LNCaP clone FGC (cell line): ENCODE measurements at regions not wholly inside any gene's neighbourhood (a gene's known extent, or its start where the extent isn't known, plus 50 kb on each side); places are given as distances from the start of the nearest gene placed in this dataset.

Experiments
- DNase-seq: peaks from one replicate; pipeline ENCODE4 v3.0.0-alpha.2; 2011; ENCODE audit warnings: low read depth
- H3K4me3 ChIP-seq: 2 replicates; pipeline ENCODE4 v1.5.1; 2011; ENCODE audit warnings: mild to moderate bottlenecking, low read depth, low read length, control low read depth
- CTCF ChIP-seq: IDR thresholded peaks from 2 replicates; pipeline ENCODE4 v1.5.1; 2012; ENCODE audit warnings: mild to moderate bottlenecking; ENCODE audit not compliant: control insufficient read depth, insufficient read depth; ENCODE audit errors: extremely low read depth

- no peak for TF ChIP-seq CTCF
- DNase-seq: no peak
- no peak overlapping the region for H3K4me3 ChIP-seq
Measured at GRCh38 chr7:131008840-131009711, 275.1 kb upstream of the KLF14 start.

DNA sequence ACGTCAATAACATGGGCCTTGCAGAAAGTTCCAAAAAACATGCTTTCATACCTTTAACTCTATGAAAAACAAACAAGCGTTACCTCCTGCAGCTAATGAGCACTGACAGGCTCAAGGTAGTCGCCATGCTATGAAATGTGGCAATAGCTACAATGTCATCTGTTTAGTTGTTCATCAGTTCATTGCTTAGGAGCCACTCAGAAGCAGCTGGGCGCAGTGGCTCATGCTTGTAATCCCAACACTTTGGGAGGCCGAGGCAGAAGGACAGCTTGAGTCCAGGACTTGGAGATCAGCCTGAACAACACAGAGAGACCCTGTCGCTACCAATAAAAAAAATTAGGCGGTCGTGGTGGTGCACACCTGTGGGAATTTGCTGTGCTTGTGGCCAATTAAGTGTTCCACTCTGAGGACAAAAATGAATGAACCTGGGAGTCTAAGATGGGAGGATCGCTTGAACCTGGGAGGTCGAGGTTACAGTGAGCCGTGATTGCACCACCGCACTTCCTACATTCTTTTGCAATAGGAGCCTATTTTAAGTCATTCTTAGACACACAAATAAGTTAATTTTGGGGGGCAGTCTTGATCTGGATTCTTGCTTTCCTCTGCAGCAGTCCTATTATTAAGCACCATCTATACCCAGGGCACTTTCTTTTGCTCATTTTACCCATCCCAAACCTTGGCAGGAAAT, 276.2 kb upstream of the KLF14 start:
- no peak overlapping the region for H3K4me3 ChIP-seq
- DNase-seq: no peak
- TF ChIP-seq CTCF: no peak

- DNase-seq: no peak
- no peak for TF ChIP-seq CTCF
- no peak overlapping the region for H3K4me3 ChIP-seq
Measured at GRCh38 chr7:131010717-131011431, 276.9 kb upstream of the KLF14 start.

DNA sequence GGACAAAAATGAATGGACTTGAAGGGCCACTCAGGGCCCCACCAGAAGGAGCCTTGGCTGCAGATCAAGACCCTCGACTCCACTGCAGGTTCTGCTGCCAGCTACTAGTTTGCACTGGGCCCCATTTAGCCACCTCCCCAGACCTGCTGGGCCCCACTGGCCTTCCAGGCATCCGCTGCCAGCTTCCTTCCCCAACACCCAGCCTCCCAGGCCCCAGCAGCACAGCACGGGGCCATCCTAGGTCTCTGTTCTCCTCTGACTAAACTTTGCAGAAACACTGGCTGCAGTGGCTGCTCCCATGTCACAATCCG, 277.4 kb upstream of the KLF14 start:
- DNase-seq: no peak
- no peak overlapping the region for H3K4me3 ChIP-seq
- TF ChIP-seq CTCF: no peak

DNA sequence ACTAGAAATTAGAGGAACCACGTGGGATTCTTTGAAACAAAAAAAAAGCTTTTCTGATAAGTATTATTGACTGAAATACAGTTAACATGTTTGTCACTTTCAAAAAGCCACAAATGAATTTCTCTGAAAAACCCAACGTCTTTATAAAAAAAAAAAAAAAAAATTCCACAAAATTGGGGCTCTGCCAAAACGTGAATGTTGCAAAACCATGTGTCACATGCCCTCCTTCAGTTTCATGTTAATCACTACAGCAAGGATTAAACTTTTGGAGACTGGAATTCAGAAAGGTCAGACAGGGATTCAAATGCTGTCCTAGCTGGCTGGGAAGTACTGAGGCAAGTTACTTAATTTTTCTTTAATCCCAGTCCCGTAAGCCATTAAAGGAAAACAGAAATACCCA, 278.0 kb upstream of the KLF14 start:
- H3K4me3 ChIP-seq: no peak overlapping the region
- no peak for DNase-seq
- TF ChIP-seq CTCF: no peak

GRCh38 chr7:131012477-131013031, 278.5 kb upstream of the KLF14 start:
- H3K4me3 ChIP-seq: no peak overlapping the region
- DNase-seq: no peak
- TF ChIP-seq CTCF: no peak
